Karpas-422 (cell line): ENCODE measurements at regions not wholly inside any gene's neighbourhood (a gene's known extent, or its start where the extent isn't known, plus 50 kb on each side); places are given as distances from the start of the nearest gene placed in this dataset.

Experiments
- DNase-seq: peaks from one replicate; pipeline ENCODE4 v3.0.0-alpha.2; 2015
- H2AFZ ChIP-seq: fragments of 200-600 bp; sonication (generic); 2 replicates; pipeline ENCODE4 v1.6.1; 2014; ENCODE audit warnings: antibody characterized with exemption, low read length, mixed read lengths
- H3K27ac ChIP-seq: fragments of 200-600 bp; sonication (generic); 2 replicates; pipeline ENCODE4 v1.5.1; 2014; ENCODE audit warnings: mild to moderate bottlenecking, low read length, moderate library complexity
- H3K27me3 ChIP-seq: fragments of 200-600 bp; sonication (generic); 2 replicates; pipeline ENCODE4 v1.6.1; 2014; ENCODE audit warnings: low read length, mixed read lengths
- H3K36me3 ChIP-seq: fragments of 200-600 bp; sonication (generic); 2 replicates; pipeline ENCODE4 v1.6.1; 2014; ENCODE audit warnings: low read length, mixed read lengths; ENCODE audit not compliant: insufficient read depth
- H3K4me1 ChIP-seq: fragments of 200-600 bp; sonication (generic); 2 replicates; pipeline ENCODE4 v1.6.1; 2014; ENCODE audit warnings: mild to moderate bottlenecking, low read length, mixed read lengths
- H3K4me2 ChIP-seq: fragments of 200-600 bp; sonication (generic); 2 replicates; pipeline ENCODE4 v1.6.1; 2014; ENCODE audit warnings: low read length, low read depth, mild to moderate bottlenecking; ENCODE audit not compliant: poor library complexity, severe bottlenecking
- H3K4me3 ChIP-seq: fragments of 200-600 bp; sonication (generic); 2 replicates; pipeline ENCODE4 v1.5.1; 2014; ENCODE audit warnings: mild to moderate bottlenecking, antibody characterized with exemption, low read length, mixed read lengths
- H3K79me2 ChIP-seq: fragments of 200-600 bp; sonication (generic); 2 replicates; pipeline ENCODE4 v1.6.1; 2014; ENCODE audit warnings: mild to moderate bottlenecking, low read length, mixed read lengths
- H3K9ac ChIP-seq: fragments of 200-600 bp; sonication (generic); 2 replicates; pipeline ENCODE4 v1.6.0; 2014; ENCODE audit warnings: low read length
- H3K9me2 ChIP-seq: fragments of 200-600 bp; sonication (generic), shearing (Covaris generic); replicated peaks from 2 replicates; pipeline ENCODE4 v1.6.0; 2014; ENCODE audit warnings: mild to moderate bottlenecking, low read length, moderate library complexity; ENCODE audit not compliant: insufficient read depth
- H3K9me3 ChIP-seq: fragments of 300-700, 200-600 bp; sonication (generic); 2 replicates; pipeline ENCODE4 v1.6.1; 2014; ENCODE audit warnings: low read length, mixed read lengths
- H4K20me1 ChIP-seq: fragments of 200-600 bp; sonication (generic); 2 replicates; pipeline ENCODE4 v1.6.1; 2014; ENCODE audit warnings: mild to moderate bottlenecking, antibody characterized with exemption, low read length, low read depth; ENCODE audit not compliant: insufficient read depth

DNA sequence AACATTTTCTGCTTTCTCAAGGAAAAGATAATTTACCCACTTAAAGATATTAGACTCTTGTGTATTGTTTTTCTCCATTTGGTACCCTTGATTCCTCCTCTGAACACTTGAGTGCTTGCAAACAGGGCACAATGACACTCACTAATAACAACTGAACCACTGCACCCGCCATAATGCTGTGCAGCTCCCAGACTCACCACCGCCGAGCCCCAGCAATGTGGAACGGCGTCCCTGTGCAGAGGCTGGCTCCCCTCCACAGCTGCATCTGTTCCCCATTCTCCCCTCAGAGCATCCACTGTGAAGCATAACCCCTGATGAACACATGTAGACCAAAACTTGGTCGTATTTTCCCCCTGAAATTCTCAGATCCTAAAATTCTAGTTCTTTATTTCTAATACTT is 276.2 kb upstream of the PLSCR5 start:
- no peak overlapping the region for H3K9ac ChIP-seq

DNA sequence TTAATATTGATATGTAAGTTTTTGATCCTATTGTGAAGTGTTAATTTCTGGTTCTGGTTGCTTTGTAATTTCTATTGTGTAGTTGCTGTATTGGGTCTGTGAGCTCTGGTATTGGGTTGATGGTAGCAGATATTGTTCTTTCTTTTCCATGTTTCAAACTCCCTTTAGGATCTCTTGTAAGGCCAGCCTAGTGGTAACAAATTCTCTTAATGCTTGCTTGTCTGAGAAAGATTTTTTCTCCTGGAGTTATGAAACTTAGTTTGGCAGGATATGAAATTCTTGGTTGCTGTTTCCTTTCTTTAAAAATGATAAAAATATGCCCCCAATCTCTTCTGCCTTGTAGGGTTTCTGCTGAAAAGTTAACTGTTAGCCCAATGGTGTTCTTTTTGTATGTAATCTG is 268.6 kb upstream of the PLSCR5 start:
- no peak overlapping the region for H3K27ac ChIP-seq
- H3K9ac ChIP-seq = no peak overlapping the region
- no peaks in the 10 kb centered on the region for H3K79me2 ChIP-seq
- DNase-seq = no peak
- no peaks in the 10 kb centered on the region for H3K27me3 ChIP-seq
- no peaks in the 10 kb centered on the region for H3K36me3 ChIP-seq
- peaks cover 10% of the 10 kb centered on the region for H3K9me3 ChIP-seq
- no peak overlapping the region for H3K4me2 ChIP-seq
- no peak overlapping the region for H3K4me3 ChIP-seq
- no peaks in the 10 kb centered on the region for H4K20me1 ChIP-seq
- H3K4me1 ChIP-seq = no peaks in the 10 kb centered on the region
- H2AFZ ChIP-seq = no peak overlapping the region
- H3K9me2 ChIP-seq = no peaks in the 10 kb centered on the region

More for the DNA sequence above, 276.2 kb upstream of the PLSCR5 start:
- Histone ChIP-seq H3K79me2 (no peaks in the 10 kb centered on the region), H3K9me3 (no peaks in the 10 kb centered on the region), H3K27ac (no peak overlapping the region), H3K9me2 (no peaks in the 10 kb centered on the region), H3K4me2 (no peak overlapping the region), H3K4me3 (no peak overlapping the region), H4K20me1 (no peaks in the 10 kb centered on the region), H3K27me3 (no peaks in the 10 kb centered on the region), H3K4me1 (no peaks in the 10 kb centered on the region), H3K36me3 (no peaks in the 10 kb centered on the region), H2AFZ (no peak overlapping the region)
- no peak for DNase-seq

DNA sequence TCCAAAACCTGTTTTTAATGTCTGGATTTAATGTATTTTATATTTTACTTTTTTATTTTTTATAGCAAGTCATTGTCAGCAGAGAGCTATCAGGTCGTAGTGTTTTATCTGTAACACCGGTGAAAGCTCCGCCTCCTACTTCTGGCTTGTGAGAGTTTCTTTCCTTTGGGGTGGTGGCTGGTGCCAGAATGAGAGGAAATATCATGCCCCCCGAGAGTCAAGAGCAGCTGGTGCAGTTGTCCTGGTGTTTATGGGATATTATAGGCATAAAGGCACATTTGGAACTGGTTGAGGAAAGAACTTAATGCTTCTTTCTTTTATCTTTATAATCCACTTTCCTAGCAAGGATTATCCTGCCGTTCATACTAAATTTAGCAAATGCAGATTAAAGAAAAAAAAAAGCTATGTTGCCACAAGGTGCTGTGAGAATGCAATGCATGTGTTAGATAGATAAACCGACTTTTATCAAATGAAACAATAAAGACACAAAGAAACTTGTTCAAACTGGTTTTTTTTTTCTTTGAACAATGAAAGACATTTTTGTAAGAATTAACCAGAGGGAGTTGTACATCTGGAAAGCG is 260.1 kb upstream of the PLSCR5 start:
- no peak overlapping the region for H3K4me3 ChIP-seq
- H3K9me3 ChIP-seq = peaks cover 4% of the 10 kb centered on the region
- no peak overlapping the region for H3K4me2 ChIP-seq
- no peaks in the 10 kb centered on the region for H3K79me2 ChIP-seq
- H4K20me1 ChIP-seq = no peaks in the 10 kb centered on the region
- no peak overlapping the region for H3K9ac ChIP-seq
- no peaks in the 10 kb centered on the region for H3K9me2 ChIP-seq
- H2AFZ ChIP-seq = no peak overlapping the region
- DNase-seq = no peak
- H3K4me1 ChIP-seq = no peaks in the 10 kb centered on the region
- no peaks in the 10 kb centered on the region for H3K36me3 ChIP-seq
- no peak overlapping the region for H3K27ac ChIP-seq
- H3K27me3 ChIP-seq = no peaks in the 10 kb centered on the region

DNA sequence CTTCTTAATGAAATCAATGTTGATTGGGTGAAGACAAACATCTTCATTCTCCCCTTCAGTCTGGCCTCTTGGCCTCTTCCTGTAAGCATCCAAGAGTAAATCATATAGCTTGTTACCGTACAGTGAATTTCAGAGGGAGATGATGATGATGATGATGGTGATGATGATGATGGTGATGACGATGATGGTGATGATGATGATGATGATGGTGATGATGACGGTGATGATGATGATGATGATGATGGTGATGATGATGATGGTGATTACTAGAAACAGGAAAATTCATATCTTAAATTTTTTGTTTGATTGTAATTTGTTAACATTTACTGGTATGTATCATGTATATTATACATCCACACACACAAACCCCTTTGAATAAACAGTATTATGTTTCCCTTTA is 256.1 kb upstream of the PLSCR5 start:
- Histone ChIP-seq H3K4me2 (no peak overlapping the region), H2AFZ (no peak overlapping the region), H3K27me3 (no peaks in the 10 kb centered on the region), H4K20me1 (no peaks in the 10 kb centered on the region), H3K4me1 (no peaks in the 10 kb centered on the region), H3K4me3 (no peak overlapping the region), H3K9me3 (peaks cover 3% of the 10 kb centered on the region; the same call in 1 of the 2 replicates), H3K36me3 (no peaks in the 10 kb centered on the region), H3K9me2 (no peaks in the 10 kb centered on the region; the same call in 1 of the 2 replicates), H3K9ac (no peak overlapping the region), H3K27ac (no peak overlapping the region), H3K79me2 (no peaks in the 10 kb centered on the region)
- no peak for DNase-seq

DNA sequence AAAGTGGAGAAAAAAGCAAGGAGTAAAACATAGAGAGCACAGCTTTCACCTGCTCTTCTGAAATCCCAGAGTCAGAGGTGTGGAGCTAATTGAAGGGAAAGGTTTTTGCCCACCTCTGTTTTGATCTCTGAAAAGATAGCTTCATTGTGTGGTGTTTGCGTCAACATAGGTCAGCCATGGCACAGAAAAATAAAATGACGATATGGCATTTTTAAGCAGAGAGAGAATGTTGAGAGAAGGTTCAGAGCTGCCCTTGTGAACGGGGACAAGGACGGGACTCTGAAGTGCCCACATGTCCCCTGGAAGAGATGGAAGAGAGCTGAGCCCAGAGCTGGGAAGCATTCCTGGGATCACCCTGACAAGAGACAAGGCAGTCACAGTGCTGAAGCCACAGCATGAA is 249.4 kb upstream of the PLSCR5 start:
- Histone ChIP-seq H4K20me1 (no peaks in the 10 kb centered on the region), H3K9ac (no peak overlapping the region), H3K4me3 (no peak overlapping the region), H3K9me2 (no peaks in the 10 kb centered on the region; the same call in 1 of the 2 replicates), H3K36me3 (no peaks in the 10 kb centered on the region), H3K4me1 (no peaks in the 10 kb centered on the region), H3K27me3 (no peaks in the 10 kb centered on the region), H3K4me2 (no peak overlapping the region), H2AFZ (no peak overlapping the region), H3K27ac (no peak overlapping the region), H3K9me3 (no peaks in the 10 kb centered on the region), H3K79me2 (no peaks in the 10 kb centered on the region)
- DNase-seq = no peak

DNA sequence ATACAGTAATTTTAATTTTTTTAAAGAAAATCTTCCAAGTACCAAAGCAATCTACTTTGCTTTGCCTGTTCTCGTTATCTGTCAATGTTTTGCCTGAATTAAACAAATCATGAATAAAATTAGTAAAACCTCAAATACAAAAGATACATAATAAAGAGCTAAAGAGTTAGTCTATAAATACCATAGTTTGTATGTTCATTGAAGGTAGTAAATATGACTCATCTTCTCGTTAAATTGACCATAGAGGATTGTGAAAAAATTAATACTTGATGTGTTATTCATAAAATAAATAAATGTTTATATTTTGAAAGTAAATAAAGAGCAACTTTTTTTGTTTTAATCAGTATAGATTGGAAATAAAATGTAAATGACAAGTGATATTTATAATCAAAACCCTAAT is 246.5 kb upstream of the PLSCR5 start:
- Histone ChIP-seq H4K20me1 (no peaks in the 10 kb centered on the region), H2AFZ (no peak overlapping the region), H3K27ac (no peak overlapping the region), H3K79me2 (no peaks in the 10 kb centered on the region), H3K36me3 (no peaks in the 10 kb centered on the region), H3K27me3 (no peaks in the 10 kb centered on the region), H3K4me2 (no peak overlapping the region), H3K9me3 (no peaks in the 10 kb centered on the region), H3K9me2 (no peaks in the 10 kb centered on the region), H3K4me3 (no peak overlapping the region), H3K4me1 (no peaks in the 10 kb centered on the region), H3K9ac (no peak overlapping the region)
- no peak for DNase-seq

DNA sequence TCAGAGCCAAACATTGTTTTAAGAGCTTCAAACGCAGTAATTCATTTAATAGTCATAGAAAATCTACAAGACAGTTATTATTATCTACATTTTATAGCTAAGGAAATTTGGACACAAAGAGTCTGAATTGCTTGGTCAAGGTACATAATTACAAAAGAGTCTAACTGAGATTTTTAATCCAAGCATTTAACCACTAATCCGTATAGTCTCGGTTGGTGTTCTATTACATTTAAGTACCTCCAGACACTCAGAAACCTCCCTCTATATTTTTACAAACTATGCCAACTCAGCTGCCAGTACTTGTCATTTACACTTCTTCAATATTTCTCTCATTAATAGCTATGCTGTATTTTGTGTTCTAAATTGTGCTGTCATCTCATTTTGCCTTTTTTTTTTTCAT is 240.2 kb upstream of the PLSCR5 start:
- no peak for DNase-seq
- Histone ChIP-seq H3K4me1 (no peaks in the 10 kb centered on the region), H3K4me3 (no peak overlapping the region), H3K9me3 (peaks cover 3% of the 10 kb centered on the region; the same call in 1 of the 2 replicates), H3K27ac (no peak overlapping the region), H2AFZ (no peak overlapping the region), H3K4me2 (no peak overlapping the region), H3K9ac (no peak overlapping the region), H3K79me2 (no peaks in the 10 kb centered on the region), H3K9me2 (no peaks in the 10 kb centered on the region), H3K36me3 (no peaks in the 10 kb centered on the region), H4K20me1 (no peaks in the 10 kb centered on the region), H3K27me3 (no peaks in the 10 kb centered on the region)

DNA sequence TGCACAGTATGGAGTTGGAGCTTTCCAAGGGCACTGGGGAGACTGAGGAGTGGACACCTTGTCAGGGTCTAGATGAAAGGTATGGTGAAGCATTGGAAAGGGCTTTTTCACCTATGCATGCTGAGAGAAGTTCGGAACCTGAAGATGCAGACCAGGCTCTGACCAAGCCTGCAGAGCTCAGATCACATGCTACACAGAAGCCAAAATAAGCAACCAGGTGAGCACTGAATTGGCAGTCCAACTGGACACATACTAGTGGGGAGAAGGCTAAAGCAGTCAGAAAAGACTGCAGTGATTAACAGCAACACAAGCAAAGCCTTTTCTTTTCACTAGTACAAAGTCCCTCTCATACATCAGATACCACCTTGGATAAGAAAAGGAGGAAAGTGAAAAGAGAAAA is 238.3 kb upstream of the PLSCR5 start:
- H3K9me2 ChIP-seq = no peaks in the 10 kb centered on the region
- no peak for DNase-seq

More for the DNA sequence above, 238.3 kb upstream of the PLSCR5 start:
- no peaks in the 10 kb centered on the region for H3K36me3 ChIP-seq
- no peaks in the 10 kb centered on the region for H3K27me3 ChIP-seq
- H3K4me2 ChIP-seq = no peak overlapping the region
- no peaks in the 10 kb centered on the region for H4K20me1 ChIP-seq
- H3K9me3 ChIP-seq = peaks cover 3% of the 10 kb centered on the region; the same call in 1 of the 2 replicates
- H3K27ac ChIP-seq = no peak overlapping the region
- H3K4me1 ChIP-seq = no peaks in the 10 kb centered on the region
- H2AFZ ChIP-seq = no peak overlapping the region
- H3K9ac ChIP-seq = no peak overlapping the region
- no peak overlapping the region for H3K4me3 ChIP-seq
- no peaks in the 10 kb centered on the region for H3K79me2 ChIP-seq
